A673 (cell line): ENCODE measurements at regions not wholly inside any gene's neighbourhood (a gene's known extent, or its start where the extent isn't known, plus 50 kb on each side); places are given as distances from the start of the nearest gene placed in this dataset.

Experiments
- BruUV-seq: library from RNA; stranded (reverse); fragments of 400-500 nt; replicated peaks from 2 replicates; lab custom pipeline; 2021; lab: Mats Ljungman, UMichigan
- CTCF ChIA-PET: fragments of 300-600 bp; sonication (Branson Sonifier 250); formaldehyde crosslinking; loops from one replicate; lab custom pipeline; 2022; ENCODE audit warnings: antibody characterized with exemption; lab: Charles Lee
- POLR2A ChIA-PET: fragments of 300-600 bp; sonication (Branson Sonifier 250); formaldehyde crosslinking; loops from one replicate; lab custom pipeline; 2022; ENCODE audit warnings: antibody characterized with exemption; ENCODE audit not compliant: low non-redundant PET; lab: Charles Lee
- DNase-seq: peaks from one replicate; pipeline ENCODE4 v3.0.0-alpha.2; 2015; ENCODE audit warnings: low spot score
- H3K27ac ChIP-seq: fragments of 200-600 bp; sonication (generic); 2 replicates; pipeline ENCODE4 v1.5.1; 2016; ENCODE audit warnings: mixed run types, low read depth, mild to moderate bottlenecking, mixed read lengths, antibody characterized with exemption, low read length; ENCODE audit not compliant: poor library complexity, severe bottlenecking
- H3K27me3 ChIP-seq: fragments of 200-600 bp; sonication (generic); replicated peaks from 2 replicates; pipeline ENCODE4 v1.6.1; 2017; ENCODE audit warnings: mixed run types, low read depth, mild to moderate bottlenecking, mixed read lengths, antibody characterized with exemption, low read length; ENCODE audit not compliant: insufficient read depth, poor library complexity
- H3K36me3 ChIP-seq: fragments of 200-600 bp; sonication (generic); 2 replicates; pipeline ENCODE4 v1.6.1; 2016; ENCODE audit warnings: mixed run types, mild to moderate bottlenecking, mixed read lengths, antibody characterized with exemption, low read length; ENCODE audit not compliant: insufficient read depth, poor library complexity, severe bottlenecking
- H3K4me1 ChIP-seq: fragments of 200-600 bp; sonication (generic); 2 replicates; pipeline ENCODE4 v1.6.1; 2017; ENCODE audit warnings: mixed run types, mild to moderate bottlenecking, mixed read lengths, antibody characterized with exemption, low read length; ENCODE audit not compliant: insufficient read depth, poor library complexity, severe bottlenecking
- H3K4me3 ChIP-seq: fragments of 200-600 bp; sonication (generic); 2 replicates; pipeline ENCODE4 v1.5.1; 2016; ENCODE audit warnings: low read depth, mixed run types, mild to moderate bottlenecking, mixed read lengths, low read length; ENCODE audit not compliant: poor library complexity, severe bottlenecking
- H3K9me3 ChIP-seq: fragments of 200-600 bp; sonication (generic); 2 replicates; pipeline ENCODE4 v1.6.1; 2016; ENCODE audit warnings: mixed run types, low read depth, mild to moderate bottlenecking, mixed read lengths, antibody characterized with exemption, low read length; ENCODE audit not compliant: poor library complexity, severe bottlenecking
- CTCF ChIP-seq: fragments of 300-800, 200-600 bp; sonication (generic); conservative IDR thresholded peaks from 2 replicates; pipeline ENCODE4 v1.5.1; 2017; ENCODE audit warnings: low read depth, mild to moderate bottlenecking, antibody characterized with exemption, low read length, moderate library complexity, mixed read lengths
- EZH2 ChIP-seq: fragments of 200-600 bp; sonication (generic); IDR thresholded peaks from 2 replicates; pipeline ENCODE4 v1.6.1; 2017; ENCODE audit warnings: borderline replicate concordance, low read depth, mild to moderate bottlenecking, mixed read lengths, antibody characterized with exemption, low read length; ENCODE audit not compliant: poor library complexity, severe bottlenecking
- intact Hi-C: fragments of 100-400 bp; cut with micrococcal nuclease; formaldehyde crosslinking; loops from one replicate; pipeline ENCODE4 v1.10.0; 2022; ENCODE audit not compliant: unreplicated experiment

DNA sequence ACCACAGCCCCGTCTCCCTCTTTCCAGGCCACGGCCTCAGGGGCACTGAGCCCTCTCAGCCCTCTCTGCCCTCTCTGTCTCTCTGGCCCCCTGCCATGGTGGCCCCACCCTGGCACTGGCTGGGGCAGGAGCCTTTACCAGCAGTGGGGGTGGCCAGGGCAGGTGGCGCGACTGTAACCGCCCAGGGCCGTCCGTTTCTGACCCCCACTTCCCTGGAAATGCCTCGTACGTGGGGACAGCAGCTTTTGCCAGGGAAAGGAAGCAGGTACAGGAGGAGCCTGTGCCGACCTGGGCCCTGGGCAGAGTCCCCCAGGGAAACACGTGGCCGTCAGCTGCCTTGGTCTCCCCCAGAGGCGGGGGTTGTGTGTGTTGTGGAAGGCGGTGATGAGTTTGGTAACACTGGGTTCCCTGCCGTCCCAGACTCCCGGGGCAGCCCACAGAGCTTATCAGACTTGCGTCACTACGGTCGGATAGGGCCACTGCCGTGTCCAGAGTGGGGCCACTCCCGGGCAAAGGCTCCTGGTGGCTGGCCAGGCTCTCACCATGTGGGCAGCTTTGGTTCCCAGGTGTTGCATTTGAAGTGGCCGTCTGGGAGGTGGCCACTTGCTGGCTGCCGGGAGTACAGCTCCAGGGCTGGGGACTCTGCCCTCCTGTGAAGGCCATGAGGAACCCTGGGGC, 249.3 kb upstream of the CIBAR2 start:
- no peak for DNase-seq
- Histone ChIP-seq H3K27me3 (no peaks in the 10 kb centered on the region), H3K9me3 (no peaks in the 10 kb centered on the region), H3K27ac (no peak overlapping the region), H3K36me3 (no peaks in the 10 kb centered on the region), H3K4me3 (no peak overlapping the region), H3K4me1 (peaks cover 14% of the 10 kb centered on the region)
- POLR2A ChIA-PET, result no interaction called here
- TF ChIP-seq CTCF (no peak), EZH2 (no peak)
- CTCF ChIA-PET, result no interaction called here
- intact Hi-C loops, result no loop called here
- no TSS peak for BruUV-seq

- intact Hi-C loops, result no loop called here
- no TSS peak for BruUV-seq
- POLR2A ChIA-PET, result no interaction called here
- H3K27ac ChIP-seq, result no peak overlapping the region
- no peak overlapping the region for H3K4me3 ChIP-seq
- no peaks in the 10 kb centered on the region for H3K9me3 ChIP-seq
- no peaks in the 10 kb centered on the region for H3K27me3 ChIP-seq
- no peaks in the 10 kb centered on the region for H3K36me3 ChIP-seq
- TF ChIP-seq EZH2 (no peak), CTCF (no peak)
- CTCF ChIA-PET, result no interaction called here
- no peak for DNase-seq
- peaks cover 20% of the 10 kb centered on the region for H3K4me1 ChIP-seq
Measured at GRCh38 chr16:85362443-85362842, 250.2 kb upstream of the CIBAR2 start.

DNA sequence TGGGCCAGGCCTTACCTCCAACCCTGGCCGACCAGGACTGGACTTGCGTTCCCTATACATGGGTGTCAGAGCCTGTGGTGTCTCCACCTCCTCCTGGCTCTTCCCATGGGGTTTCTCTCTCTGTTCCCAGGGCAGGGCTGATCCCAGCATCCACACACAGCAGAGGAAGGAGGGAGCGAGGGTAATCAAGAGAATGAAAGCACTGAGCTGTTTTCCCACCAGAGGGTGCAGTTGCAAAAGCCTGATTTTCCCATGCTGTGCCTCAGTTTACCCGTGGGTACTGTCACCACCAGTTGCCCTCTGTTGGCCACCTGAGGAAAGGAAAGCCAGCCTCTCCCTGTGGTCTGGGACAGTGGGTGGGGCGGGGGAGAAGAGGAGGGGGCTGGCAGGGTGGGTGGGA, 249.7 kb upstream of the GSE1 start:
- CTCF ChIA-PET, result no interaction called here

More for the DNA sequence above, 249.7 kb upstream of the GSE1 start:
- peaks cover 20% of the 10 kb centered on the region for H3K4me1 ChIP-seq
- H3K4me3 ChIP-seq, result no peak overlapping the region
- TF ChIP-seq EZH2, result no peak
- no peak for TF ChIP-seq CTCF
- H3K27ac ChIP-seq, result no peak overlapping the region
- H3K36me3 ChIP-seq, result no peaks in the 10 kb centered on the region
- DNase-seq, result no peak
- POLR2A ChIA-PET, result no interaction called here
- H3K9me3 ChIP-seq, result no peaks in the 10 kb centered on the region
- no peaks in the 10 kb centered on the region for H3K27me3 ChIP-seq
- intact Hi-C loops, result no loop called here
- BruUV-seq, result no TSS peak
